HEK293T (cell line): ENCODE measurements at regions not wholly inside any gene's neighbourhood (a gene's known extent, or its start where the extent isn't known, plus 50 kb on each side); places are given as distances from the start of the nearest gene placed in this dataset.

Experiments
- ARNT ChIP-seq: fragments of 450-650 bp; IDR thresholded peaks from 2 replicates; pipeline ENCODE4 v1.6.1; 2017; ENCODE audit warnings: mild to moderate bottlenecking
- BHLHE40 ChIP-seq: fragments of 450-650 bp; IDR thresholded peaks from 2 replicates; pipeline ENCODE4 v1.6.1; 2016; ENCODE audit warnings: mild to moderate bottlenecking, moderate library complexity, borderline replicate concordance
- ELF4 ChIP-seq: fragments of 450-650 bp; IDR thresholded peaks from 2 replicates; pipeline ENCODE4 v1.6.1; 2017; ENCODE audit warnings: antibody characterized with exemption
- FOXA1 ChIP-seq: fragments of 450-650 bp; IDR thresholded peaks from 2 replicates; pipeline ENCODE4 v1.6.1; 2016; ENCODE audit warnings: mild to moderate bottlenecking
- FOXK2 ChIP-seq: fragments of 450-650 bp; IDR thresholded peaks from 2 replicates; pipeline ENCODE4 v1.6.1; 2016; ENCODE audit warnings: mild to moderate bottlenecking
- FOXM1 ChIP-seq: fragments of 450-650 bp; IDR thresholded peaks from 2 replicates; pipeline ENCODE4 v1.6.1; 2017; ENCODE audit warnings: mild to moderate bottlenecking, borderline replicate concordance
- HDGF ChIP-seq: fragments of 450-650 bp; IDR thresholded peaks from 2 replicates; pipeline ENCODE4 v1.6.1; 2017; ENCODE audit warnings: antibody characterized with exemption, borderline replicate concordance
- L3MBTL2 ChIP-seq: fragments of 450-650 bp; conservative IDR thresholded peaks from 2 replicates; pipeline ENCODE4 v1.6.1; 2016; ENCODE audit warnings: mild to moderate bottlenecking
- NFRKB ChIP-seq: fragments of 450-650 bp; IDR thresholded peaks from 2 replicates; pipeline ENCODE4 v1.6.1; 2016; ENCODE audit warnings: mild to moderate bottlenecking, moderate library complexity
- SP1 ChIP-seq: fragments of 450-650 bp; IDR thresholded peaks from 2 replicates; pipeline ENCODE4 v1.6.1; 2017
- SUZ12 ChIP-seq: fragments of 450-650 bp; IDR thresholded peaks from 2 replicates; pipeline ENCODE4 v1.6.1; 2016; ENCODE audit warnings: mild to moderate bottlenecking
- ZNF384 ChIP-seq: fragments of 450-650 bp; IDR thresholded peaks from 2 replicates; pipeline ENCODE4 v1.6.1; 2016
- TF ChIP-seq, protein P1 (sequence below): fragments of 450-650 bp; IDR thresholded peaks from 2 replicates; pipeline ENCODE4 v1.6.1; 2016

DNA sequence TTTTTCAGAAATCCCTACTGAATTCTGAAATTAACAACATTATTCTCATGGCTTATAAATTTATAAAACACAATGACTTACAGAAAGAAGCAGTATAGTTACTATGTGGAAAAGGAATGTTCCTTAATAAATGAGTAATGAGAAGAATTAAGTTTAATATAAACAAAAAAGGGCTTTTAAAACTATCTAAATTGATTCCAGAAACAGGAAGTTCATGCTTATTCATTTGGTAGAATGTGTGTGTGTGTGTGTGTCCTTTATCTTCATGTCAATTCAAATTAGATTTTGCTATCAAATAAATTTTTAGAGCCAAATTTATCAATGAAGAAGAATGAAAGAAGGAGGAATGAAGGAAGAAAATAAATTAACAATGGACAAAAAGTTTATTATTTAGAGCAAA, 440.8 kb upstream of the LRRTM4 start:
- no peak for TF ChIP-seq FOXK2
- TF ChIP-seq SP1 = no peak
- no peak for TF ChIP-seq HDGF
- no peak for TF ChIP-seq ZNF384
- no peak for TF ChIP-seq FOXM1
- TF ChIP-seq, protein P1, sequence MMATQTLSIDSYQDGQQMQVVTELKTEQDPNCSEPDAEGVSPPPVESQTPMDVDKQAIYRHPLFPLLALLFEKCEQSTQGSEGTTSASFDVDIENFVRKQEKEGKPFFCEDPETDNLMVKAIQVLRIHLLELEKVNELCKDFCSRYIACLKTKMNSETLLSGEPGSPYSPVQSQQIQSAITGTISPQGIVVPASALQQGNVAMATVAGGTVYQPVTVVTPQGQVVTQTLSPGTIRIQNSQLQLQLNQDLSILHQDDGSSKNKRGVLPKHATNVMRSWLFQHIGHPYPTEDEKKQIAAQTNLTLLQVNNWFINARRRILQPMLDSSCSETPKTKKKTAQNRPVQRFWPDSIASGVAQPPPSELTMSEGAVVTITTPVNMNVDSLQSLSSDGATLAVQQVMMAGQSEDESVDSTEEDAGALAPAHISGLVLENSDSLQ = no peak
- no peak for TF ChIP-seq ARNT
- TF ChIP-seq BHLHE40 = no peak
- TF ChIP-seq NFRKB = no peak
- no peak for TF ChIP-seq L3MBTL2
- no peak for TF ChIP-seq ELF4
- no peak for TF ChIP-seq SUZ12
- no peak for TF ChIP-seq FOXA1
